HepG2 (cell line): ENCODE measurements at regions not wholly inside any gene's neighbourhood (a gene's known extent, or its start where the extent isn't known, plus 50 kb on each side); places are given as distances from the start of the nearest gene placed in this dataset.

ENCODE experiments used
- ATAC-seq: fragments of 200-7000 bp; cut with Tn5 transposase; 3 replicates; pipeline ENCODE4 v1.9.1; 2020; ENCODE audit warnings: mild to moderate bottlenecking, moderate library complexity
- BruUV-seq: library from RNA; stranded (reverse); fragments of 400-500 nt; replicated peaks from 2 replicates; lab custom pipeline; 2021; lab: Mats Ljungman, UMichigan
- CTCF ChIA-PET: fragments of 300-600 bp; formaldehyde crosslinking; extraction: SDS; loops from one replicate; lab custom pipeline; 2021; ENCODE audit warnings: low total read pairs, inconsistent platforms, low intra/inter-chr PET ratio; lab: Yijun Ruan, JAX
- POLR2A ChIA-PET: fragments of 350-600 bp; sonication (Branson Sonifier 250); formaldehyde crosslinking; loops from one replicate; lab custom pipeline; 2020; ENCODE audit warnings: antibody characterized with exemption, inconsistent platforms; lab: Yijun Ruan, JAX
- DNase-seq: peaks from one replicate; pipeline ENCODE4 v3.0.0-alpha.2; 2015; ENCODE audit warnings: low spot score
- FAIRE-seq: peaks from 3 replicates; lab custom pipeline; 2011; peaks lifted over from hg19 to GRCh38; lab: Jason Lieb, UNC
- H2AFZ ChIP-seq: one replicate; pipeline ENCODE4 v1.6.1; 2011; ENCODE audit warnings: low read length, inconsistent platforms
- H3K27ac ChIP-seq: fragments of 300-600 bp; 3 replicates; pipeline ENCODE4 v1.8.0; 2011; ENCODE audit warnings: mixed run types, mild to moderate bottlenecking, mixed read lengths, low read length, inconsistent platforms; ENCODE audit not compliant: insufficient read depth; ENCODE audit errors: extremely low read length
- H3K27me3 ChIP-seq, 2 experiments: fragments of 200-600 bp in 1 of 2; 2 replicates in 1 of 2; 3 replicates in 1 of 2; pipeline versions ENCODE4 v1.6.0 to v1.8.0; 2011; ENCODE audit warnings: low read length in 2 of 2, mild to moderate bottlenecking in 2 of 2, moderate library complexity in 2 of 2, inconsistent platforms in 1 of 2; ENCODE audit not compliant: insufficient read depth in 2 of 2, control insufficient read depth in 1 of 2
- H3K36me3 ChIP-seq, 2 experiments: fragments of 200-600 bp in 1 of 2; replicated peaks in 1 of 2; 2 replicates in 1 of 2; 3 replicates in 1 of 2; pipeline versions ENCODE4 v1.5.1 to v1.8.0; 2011; ENCODE audit warnings: low read length in 2 of 2, inconsistent platforms in 1 of 2; ENCODE audit not compliant: insufficient read depth in 2 of 2, control insufficient read depth in 1 of 2
- H3K4me1 ChIP-seq: 2 replicates; pipeline ENCODE4 v1.5.1; 2012; ENCODE audit warnings: low read length, inconsistent platforms; ENCODE audit not compliant: insufficient read depth
- H3K4me2 ChIP-seq: 2 replicates; pipeline ENCODE4 v1.6.0; 2011; ENCODE audit warnings: low read depth, low read length, inconsistent platforms
- H3K4me3 ChIP-seq, 3 experiments: fragments of 200-600 bp in 1 of 3; sonication (generic), shearing (Covaris generic) in 1 of 3; replicated peaks in 1 of 3; 2 replicates each; pipeline ENCODE4 v1.5.1; 2011 to 2016; ENCODE audit warnings: low read length in 3 of 3, inconsistent platforms in 2 of 3, low read depth in 2 of 3, mild to moderate bottlenecking in 2 of 3, control low read depth in 1 of 3, mixed read lengths in 1 of 3; ENCODE audit not compliant: insufficient read depth in 1 of 3
- H3K79me2 ChIP-seq: one replicate; pipeline ENCODE4 v1.6.1; 2011; ENCODE audit warnings: low read length, inconsistent platforms; ENCODE audit not compliant: insufficient read depth
- H3K9ac ChIP-seq: 2 replicates; pipeline ENCODE4 v1.6.0; 2011; ENCODE audit warnings: mild to moderate bottlenecking, low read depth, low read length, inconsistent platforms; ENCODE audit not compliant: insufficient read depth
- H3K9me3 ChIP-seq: 2 replicates; pipeline ENCODE4 v1.5.1; 2012; ENCODE audit warnings: mild to moderate bottlenecking, low read length
- H4K20me1 ChIP-seq: 2 replicates; pipeline ENCODE4 v1.6.0; 2011; ENCODE audit warnings: inconsistent platforms, mild to moderate bottlenecking, low read length, moderate library complexity; ENCODE audit not compliant: insufficient read depth
- CEBPB ChIP-seq: IDR thresholded peaks from 2 replicates; pipeline ENCODE4 v1.6.1; 2011; ENCODE audit warnings: low read depth, low read length, improper control_type of control experiment, borderline replicate concordance
- CREBL2 ChIP-seq: sonication (generic); formaldehyde crosslinking; IDR thresholded peaks from 2 replicates; pipeline ENCODE4 v1.8.1; 2023; ENCODE audit warnings: missing genetic modification reagents, mild to moderate bottlenecking, borderline replicate concordance
- NR2F2 ChIP-seq: IDR thresholded peaks from 2 replicates; pipeline ENCODE4 v1.6.1; 2012; ENCODE audit warnings: low read depth, inconsistent platforms, borderline replicate concordance
- PBX2 ChIP-seq: IDR thresholded peaks from 2 replicates; pipeline ENCODE4 v1.6.1; 2016; ENCODE audit warnings: control low read depth
- SIX1 ChIP-seq: sonication (generic); formaldehyde crosslinking; IDR thresholded peaks from 2 replicates; pipeline ENCODE4 v1.4.0; 2020; ENCODE audit warnings: missing genetic modification reagents, borderline replicate concordance
- WGBS: methylation state at CpG from one replicate; pipeline ENCODE4 v1.1.6; 2017; ENCODE audit warnings: low lambda C conversion rate; 5-methylcytosine and 5-hydroxymethylcytosine counted together
- in situ Hi-C: cut with HindIII; loops from 2 replicates; pipeline ENCODE4 v1.10.0; 2017; ENCODE audit warnings: low pct_unique_long_range_greater_than_20kb; ENCODE audit not compliant: extremely low pct_ligation_motif_present
- intact Hi-C: fragments of 100-400 bp; cut with micrococcal nuclease; formaldehyde crosslinking; loops from one replicate; pipeline ENCODE4 v1.10.0; 2022; ENCODE audit not compliant: unreplicated experiment

GRCh38 chr15:35151782-35152181 is 66.7 kb upstream of the NANOGP8 start (continued):
- TF ChIP-seq NR2F2, result no peak
- TF ChIP-seq, all 625 proteins: peak for 0

GRCh38 chr15:35151381-35151780 is 66.3 kb upstream of the NANOGP8 start:
- no peaks in the 10 kb centered on the region for H4K20me1 ChIP-seq
- WGBS, result 100% methylated on average over 2 of the region's 2 CpGs
- H3K27ac ChIP-seq, result no peak overlapping the region
- no peaks in the 10 kb centered on the region for H3K79me2 ChIP-seq
- POLR2A ChIA-PET, result no interaction called here
- no peak overlapping the region for H3K9ac ChIP-seq
- no peaks in the 10 kb centered on the region for H3K4me1 ChIP-seq
- intact Hi-C loops (no loop called here), in situ Hi-C loops (no loop called here)
- no peak overlapping the region for H3K4me3 ChIP-seq
- H3K36me3 ChIP-seq, result no peaks in the 10 kb centered on the region
- TF ChIP-seq SIX1 (CRISPR knock-in tag) (no peak), CEBPB (no peak)
- no peaks in the 10 kb centered on the region for H3K9me3 ChIP-seq
- ATAC-seq (no peak), DNase-seq (no peak), FAIRE-seq (no peak)
- CTCF ChIA-PET, result no interaction called here
- H2AFZ ChIP-seq, result no peak overlapping the region
- H3K27me3 ChIP-seq, result no peaks in the 10 kb centered on the region
- no peak overlapping the region for H3K4me2 ChIP-seq
- no TSS peak for BruUV-seq

- H3K9ac ChIP-seq, result no peak overlapping the region
- FAIRE-seq, result no peak
Measured at GRCh38 chr15:35150361-35150760, 65.3 kb upstream of the NANOGP8 start.

More at GRCh38 chr15:35150361-35150760, 65.3 kb upstream of the NANOGP8 start:
- Histone ChIP-seq H3K4me1 (no peaks in the 10 kb centered on the region), H3K9me3 (no peaks in the 10 kb centered on the region), H3K4me2 (no peak overlapping the region), H3K27ac (no peak overlapping the region), H3K27me3 (no peaks in the 10 kb centered on the region), H2AFZ (no peak overlapping the region), H4K20me1 (no peaks in the 10 kb centered on the region), H3K36me3 (no peaks in the 10 kb centered on the region), H3K4me3 (no peak overlapping the region), H3K79me2 (no peaks in the 10 kb centered on the region)
- DNase-seq (no peak), ATAC-seq (no peak)
- in situ Hi-C loops (no loop called here), intact Hi-C loops (no loop called here)
- 84% methylated on average over 3 of the region's 3 CpGs for WGBS
- BruUV-seq, result no TSS peak
- ChIA-PET POLR2A (no interaction called here), CTCF (no interaction called here)
- TF ChIP-seq CREBL2 (CRISPR knock-in tag) (no peak), PBX2 (no peak)
